GM21619 (cell line): ENCODE measurements at regions not wholly inside any gene's neighbourhood (a gene's known extent, or its start where the extent isn't known, plus 50 kb on each side); places are given as distances from the start of the nearest gene placed in this dataset.
A peak's percentile ranks its signal among the peaks of the same experiment; 100 is the strongest.
"Not testable (repeated sequence)": the region's sequence is repeated elsewhere in the genome, so short reads cannot be mapped to it uniquely, and the experiment has no call there.

Experiments
- ATAC-seq: cut with Tn5 transposase; IDR thresholded peaks from one replicate; pipeline ENCODE4 v1.9.1; 2021; ENCODE audit not compliant: unreplicated experiment

DNA sequence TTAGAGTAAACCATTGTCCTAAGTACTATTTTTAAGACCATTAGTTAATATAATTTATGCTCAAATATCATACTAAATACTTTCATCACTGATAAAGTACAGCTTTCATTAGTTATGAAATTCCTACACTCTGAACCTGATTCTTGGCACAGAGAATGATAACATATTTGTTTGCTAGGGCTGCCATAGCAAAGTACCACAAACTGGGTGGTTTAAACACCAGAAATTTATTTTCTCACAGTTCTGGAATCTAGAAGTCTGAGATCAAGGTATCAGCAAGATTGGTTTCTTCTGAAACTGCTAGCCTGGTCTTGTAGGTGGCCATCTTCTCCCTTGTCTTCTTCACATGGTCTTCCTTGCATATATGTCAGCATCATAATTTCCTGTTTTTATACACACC, 608.4 kb downstream of the TLE1 start:
- no peak for ATAC-seq

DNA sequence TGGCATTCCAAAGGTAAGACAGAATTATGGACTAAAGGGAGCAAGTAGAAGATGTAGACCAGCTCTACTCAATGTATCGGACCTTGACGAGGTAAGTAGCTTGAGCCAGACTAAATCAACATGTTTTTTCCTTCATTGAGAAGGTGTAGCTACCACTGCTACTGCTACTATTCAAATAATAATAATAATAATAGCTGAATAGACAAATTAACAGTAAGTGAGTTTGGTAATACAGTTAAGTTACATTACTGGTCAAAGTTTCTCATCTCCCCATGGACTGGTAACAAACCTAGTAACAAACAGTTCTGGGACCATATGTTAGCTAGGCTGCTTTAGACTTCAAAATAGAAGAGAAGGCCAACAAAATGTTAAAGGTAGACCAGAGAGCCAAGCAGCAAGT, 609.2 kb downstream of the TLE1 start:
- ATAC-seq, result no peak

GRCh38 chr9:81079055-81079454, 610.3 kb downstream of the TLE1 start:
- ATAC-seq, result no peak

DNA sequence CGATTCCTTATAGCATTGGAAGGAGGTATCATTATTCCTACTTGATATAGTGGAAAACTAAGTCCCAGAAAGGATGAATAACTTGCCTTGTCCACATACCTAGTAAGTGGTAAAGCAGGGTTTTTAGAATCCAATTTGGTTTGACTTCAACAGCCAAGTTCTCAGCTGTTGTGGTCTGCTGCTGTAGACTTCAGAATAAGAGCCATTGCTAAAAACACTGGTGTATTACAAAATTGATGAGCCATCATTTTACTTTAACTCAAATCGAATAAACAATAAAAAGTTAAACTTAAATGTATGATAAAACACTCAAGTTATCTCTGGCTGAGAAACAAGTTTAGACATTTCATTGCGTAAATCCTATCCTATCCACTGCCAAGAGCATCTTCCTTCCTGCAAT, 610.8 kb downstream of the TLE1 start:
- no peak for ATAC-seq

DNA sequence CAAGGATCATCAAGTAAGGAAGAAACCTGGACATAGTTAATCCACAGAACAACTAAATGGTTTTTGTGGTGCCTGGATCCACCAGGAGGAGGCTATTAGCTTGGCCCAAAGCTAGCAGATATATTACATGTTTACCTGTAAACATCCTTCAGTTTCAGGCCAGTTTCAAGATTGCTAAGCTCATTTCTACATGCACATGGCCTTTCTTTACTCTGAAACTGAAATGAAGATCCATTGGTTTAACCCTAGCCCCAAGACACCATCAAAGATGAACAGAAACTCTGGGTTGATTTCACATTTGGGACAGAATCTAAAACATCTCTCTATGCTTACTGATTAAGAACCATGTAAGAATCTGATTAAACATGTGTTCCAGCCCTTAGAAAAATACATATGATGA, 611.8 kb downstream of the TLE1 start:
- peak; percentile 85 for ATAC-seq

DNA sequence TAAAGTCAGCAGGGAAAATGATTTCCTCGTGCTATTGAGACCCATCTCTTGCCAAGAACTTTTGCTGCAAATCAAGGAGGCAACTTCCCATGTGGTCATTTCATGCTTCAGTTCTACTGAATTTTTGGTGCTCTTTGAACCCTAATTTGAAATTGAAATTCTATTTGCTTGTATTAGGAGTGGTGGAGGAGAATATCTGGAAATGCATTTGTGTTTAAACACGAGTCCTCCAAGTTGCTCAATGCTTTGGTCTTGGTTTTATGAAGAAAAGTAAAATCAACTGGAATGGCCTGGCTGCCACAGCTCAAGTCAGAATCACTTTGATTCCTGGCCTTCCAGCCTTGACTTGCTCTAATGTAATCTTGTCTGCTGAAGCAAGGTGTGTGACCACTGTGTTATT, 613.2 kb downstream of the TLE1 start:
- no peak for ATAC-seq

DNA sequence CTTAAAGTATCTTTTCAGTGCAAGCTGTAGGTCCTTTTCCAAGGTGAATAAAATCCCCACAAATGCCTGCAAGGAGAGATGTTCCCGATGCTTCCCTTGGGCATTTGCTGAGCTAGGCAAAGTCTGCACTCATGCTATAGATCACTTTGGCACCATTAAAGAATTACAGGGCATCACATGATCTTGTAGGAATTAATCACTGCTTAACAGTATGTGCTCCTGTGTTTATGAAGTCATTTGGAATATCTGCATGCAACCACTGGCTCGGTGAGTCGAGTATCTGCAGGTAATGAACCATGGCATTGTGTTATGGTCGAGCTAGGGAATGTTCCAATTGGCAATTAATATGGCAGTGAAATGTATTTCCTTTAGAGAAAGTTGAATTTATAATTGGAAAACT, 615.1 kb downstream of the TLE1 start:
- no peak for ATAC-seq

- no peak for ATAC-seq
These were observed 615.5 kb downstream of the TLE1 start for GRCh38 chr9:81073821-81074220.

DNA sequence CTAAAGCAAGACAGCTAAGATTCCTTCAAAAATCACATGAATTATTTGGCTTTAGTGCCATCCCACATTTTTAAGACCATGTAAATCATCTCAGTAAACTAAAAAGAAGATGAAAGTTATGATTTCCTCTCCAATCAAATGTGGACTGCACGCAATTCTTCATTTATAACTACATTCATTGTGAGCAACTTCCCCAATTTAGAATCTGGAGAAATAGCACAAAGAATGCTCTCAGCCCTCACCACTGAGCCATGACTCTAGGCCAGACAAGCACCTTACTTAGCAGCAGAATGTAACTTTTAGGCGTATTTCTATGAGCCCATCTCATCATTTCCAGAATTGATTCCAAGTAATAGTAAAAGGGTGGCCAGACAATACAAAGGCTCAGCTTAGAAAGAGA, 616.6 kb downstream of the TLE1 start:
- ATAC-seq, result no peak

GRCh38 chr9:81071108-81071507, 618.2 kb downstream of the TLE1 start:
- no peak for ATAC-seq

- no peak for ATAC-seq
These were observed 618.7 kb downstream of the TLE1 start for GRCh38 chr9:81070689-81071088.

GRCh38 chr9:81069923-81070322, 619.4 kb downstream of the TLE1 start:
- no peak for ATAC-seq

- ATAC-seq, result no peak
These were observed 620.1 kb downstream of the TLE1 start for GRCh38 chr9:81069038-81069795.

DNA sequence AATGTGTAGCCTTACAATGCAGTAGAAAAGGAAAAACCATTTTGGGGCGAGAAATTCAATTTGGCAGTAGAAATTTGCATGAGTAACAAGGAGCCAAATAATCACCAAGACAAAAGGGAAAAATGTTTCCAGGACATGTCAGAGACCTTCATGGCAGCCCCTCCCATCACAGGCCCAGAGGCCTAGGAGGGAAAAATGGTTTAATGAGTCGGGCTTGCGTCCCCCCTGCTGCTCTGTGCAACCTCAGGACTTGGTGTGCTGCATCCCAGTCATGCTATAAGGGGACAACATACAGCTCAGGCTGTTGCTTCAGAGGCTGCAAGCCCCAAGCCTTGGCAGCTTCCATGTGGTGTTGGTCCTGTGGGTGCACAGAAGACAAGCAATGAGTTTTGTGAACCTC, 626.4 kb downstream of the TLE1 start:
- ATAC-seq, result not testable (repeated sequence)

- no peak for ATAC-seq
These were observed 630.6 kb downstream of the TLE1 start for GRCh38 chr9:81058782-81059181.

- ATAC-seq, result no peak
These were observed 635.9 kb downstream of the TLE1 start for GRCh38 chr9:81053298-81054025.

DNA sequence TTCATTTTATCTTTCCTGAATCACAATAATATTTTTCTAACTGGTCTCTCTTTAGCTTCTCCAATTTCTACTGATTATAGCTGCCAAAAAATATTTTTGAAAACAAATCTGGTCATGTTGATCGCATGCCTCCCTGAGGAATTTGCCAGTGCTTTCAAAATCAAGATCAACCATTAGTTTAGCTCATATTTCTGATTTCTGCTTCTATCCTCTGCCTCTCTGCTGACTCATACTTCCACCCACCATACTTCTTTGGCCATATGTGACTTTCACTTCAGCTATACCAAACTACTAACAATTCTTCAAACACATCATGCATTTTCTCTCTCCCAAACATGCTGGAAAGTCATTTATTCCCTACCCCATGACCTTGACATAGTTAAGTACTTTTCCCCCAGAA, 636.5 kb downstream of the TLE1 start:
- ATAC-seq, result no peak

- ATAC-seq, result no peak
These were observed 642.1 kb downstream of the TLE1 start for GRCh38 chr9:81047280-81047679.

- ATAC-seq, result no peak
These were observed 643.7 kb downstream of the TLE1 start for GRCh38 chr9:81045658-81046057.

DNA sequence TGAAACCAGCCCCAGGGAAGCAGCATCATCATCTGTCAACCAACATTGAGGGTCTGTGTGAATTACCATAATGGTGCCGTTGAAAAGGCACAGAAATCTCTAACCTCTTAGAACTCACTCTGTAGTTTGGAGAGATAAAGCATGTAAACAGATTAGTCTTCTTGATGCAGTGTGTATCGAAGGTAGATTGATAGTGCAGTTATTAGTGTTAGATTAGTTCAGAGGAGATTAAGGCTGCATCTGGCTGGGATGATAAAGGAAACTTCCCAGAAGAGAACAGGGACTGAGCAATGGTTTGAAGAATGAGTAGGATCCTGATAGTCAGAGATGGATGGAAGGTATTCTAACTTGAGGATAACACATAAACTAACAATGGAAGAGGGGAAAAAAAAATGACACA, 651.5 kb downstream of the TLE1 start:
- no peak for ATAC-seq

DNA sequence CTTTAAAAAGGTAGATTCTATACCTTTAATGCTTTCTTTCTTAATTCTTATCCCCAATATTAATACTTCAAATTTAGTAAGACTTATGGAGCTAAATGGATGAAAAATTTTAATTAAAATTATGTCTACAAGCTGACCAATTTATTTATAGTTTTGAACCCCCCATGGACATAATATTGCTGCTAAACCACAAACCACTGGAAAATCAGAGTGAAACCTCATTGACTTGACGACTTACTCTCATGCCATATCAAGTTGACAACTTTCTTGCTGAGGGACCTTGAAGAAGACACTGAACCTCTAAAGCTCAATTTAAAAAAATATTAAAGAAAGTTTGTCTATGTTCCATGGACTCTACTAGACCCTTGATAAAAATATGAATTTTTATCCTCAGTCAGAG, 653.7 kb downstream of the TLE1 start:
- no peak for ATAC-seq

GRCh38 chr9:81035171-81035570, 654.2 kb downstream of the TLE1 start:
- ATAC-seq, result no peak

DNA sequence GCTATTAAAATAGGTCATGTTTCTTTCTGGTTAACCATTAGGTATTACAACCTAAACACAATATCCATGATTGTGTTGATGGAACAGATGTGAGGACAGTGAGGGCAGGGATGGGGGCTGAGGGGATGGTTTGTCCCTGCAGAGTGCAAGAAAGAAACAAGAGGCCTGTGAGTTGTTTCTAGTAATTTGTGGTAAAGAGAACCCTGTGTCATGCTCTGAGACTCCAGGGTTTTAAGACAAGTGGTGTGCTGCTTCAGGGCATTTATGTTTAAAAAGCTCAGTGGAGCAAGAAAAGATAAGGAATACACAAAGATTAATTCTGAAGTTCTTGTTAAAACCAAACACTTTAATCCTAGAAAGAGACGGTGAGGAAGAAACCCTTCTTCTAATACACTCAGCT, 656.5 kb downstream of the TLE1 start:
- ATAC-seq, result no peak
